NCI-H82 (cell line): ENCODE measurements at regions not wholly inside any gene's neighbourhood (a gene's known extent, or its start where the extent isn't known, plus 50 kb on each side); places are given as distances from the start of the nearest gene placed in this dataset.

Experiments
- DNase-seq: peaks from one replicate; lab custom pipeline; 2025; lab: John Stamatoyannopoulos, UW

DNA sequence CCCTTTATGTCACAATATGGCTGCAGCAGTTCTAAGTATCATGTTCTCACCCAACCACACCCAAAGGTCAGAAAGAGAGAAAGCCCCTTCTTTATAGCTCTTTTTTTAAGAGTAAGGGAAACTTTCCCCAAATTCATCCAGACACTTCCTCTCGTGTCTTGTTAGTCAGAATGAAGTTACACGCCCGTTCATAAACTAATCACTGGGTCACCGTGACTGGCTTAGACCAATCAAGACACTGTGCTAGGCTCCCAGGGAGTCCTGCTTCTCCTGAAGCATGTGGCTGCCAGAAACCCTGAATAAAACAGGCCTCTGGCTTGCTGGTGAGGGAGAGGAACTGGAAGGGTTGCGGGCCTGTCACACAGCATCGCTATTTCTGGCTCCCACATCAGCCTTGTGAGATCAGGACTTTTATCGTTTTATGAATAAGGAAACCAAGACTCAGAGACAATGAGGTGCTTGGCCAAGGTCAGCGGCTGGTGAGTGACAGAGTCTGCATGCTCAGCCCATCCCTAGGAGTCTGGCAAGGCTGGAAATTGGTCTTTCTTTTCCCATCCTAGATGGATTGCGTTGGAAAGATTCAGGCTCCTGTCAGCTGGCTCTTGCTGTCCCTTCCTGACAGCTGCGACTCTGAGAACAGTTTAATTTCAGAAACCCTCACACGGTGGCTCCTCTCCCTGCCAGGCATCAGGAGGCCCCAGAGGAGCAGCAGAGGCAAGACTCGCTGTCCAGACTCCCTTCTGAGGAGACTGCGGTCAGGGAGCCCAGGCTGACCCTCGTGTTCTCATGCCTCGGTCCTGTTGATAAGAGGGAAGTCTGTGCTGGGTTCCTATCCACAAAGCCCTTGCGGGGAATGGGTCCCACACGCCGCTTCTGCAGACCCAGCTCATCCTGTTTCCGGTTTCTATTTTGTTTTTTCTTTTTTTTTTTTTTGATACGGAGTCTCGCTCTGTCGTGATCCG, 104.5 kb upstream of the TAF1B start:
- no peak for DNase-seq

GRCh38 chr2:9739531-9739964, 103.7 kb upstream of the TAF1B start:
- DNase-seq, result peak; percentile 79

- no peak for DNase-seq
Observed at GRCh38 chr2:9740382-9741073, 102.7 kb upstream of the TAF1B start.

DNA sequence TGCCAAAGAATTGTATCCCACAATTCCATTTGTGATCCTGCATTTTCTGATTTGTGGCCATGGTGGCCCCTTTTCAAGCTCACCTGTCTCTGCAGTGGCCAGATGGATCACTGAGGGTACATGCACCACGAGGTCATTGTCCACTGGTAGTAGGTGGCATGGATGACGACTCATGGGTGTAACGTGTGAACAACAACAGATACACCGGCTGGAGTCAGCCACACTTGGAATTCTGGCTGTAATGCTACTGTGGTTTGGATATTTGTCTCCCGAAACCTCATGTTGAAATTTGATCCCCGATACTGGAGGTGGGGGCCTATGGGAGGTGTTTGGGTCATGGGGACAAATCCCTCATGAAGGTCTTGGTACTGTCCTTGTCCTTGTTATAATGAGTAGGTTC, 102.2 kb upstream of the TAF1B start:
- no peak for DNase-seq

DNA sequence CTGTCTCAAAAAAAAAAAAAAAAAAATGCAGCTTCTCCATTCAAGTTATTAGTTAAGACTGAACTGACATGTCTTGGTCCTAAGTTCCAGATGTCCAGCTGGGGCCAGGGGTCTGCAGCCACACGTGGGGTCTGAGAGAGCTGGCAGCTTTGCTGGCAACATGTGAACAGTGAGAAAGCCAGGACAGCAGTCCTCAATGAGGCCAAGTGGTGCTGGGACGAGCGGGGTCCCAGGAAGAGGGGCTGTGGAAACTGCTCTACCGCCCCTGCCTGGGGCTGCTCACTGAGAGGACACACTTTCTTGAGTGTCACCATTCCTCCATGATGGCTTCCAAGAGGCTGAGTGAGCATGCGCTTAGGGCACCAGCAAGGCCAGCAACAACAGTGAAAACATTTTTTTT, 100.7 kb upstream of the TAF1B start:
- DNase-seq, result no peak

DNA sequence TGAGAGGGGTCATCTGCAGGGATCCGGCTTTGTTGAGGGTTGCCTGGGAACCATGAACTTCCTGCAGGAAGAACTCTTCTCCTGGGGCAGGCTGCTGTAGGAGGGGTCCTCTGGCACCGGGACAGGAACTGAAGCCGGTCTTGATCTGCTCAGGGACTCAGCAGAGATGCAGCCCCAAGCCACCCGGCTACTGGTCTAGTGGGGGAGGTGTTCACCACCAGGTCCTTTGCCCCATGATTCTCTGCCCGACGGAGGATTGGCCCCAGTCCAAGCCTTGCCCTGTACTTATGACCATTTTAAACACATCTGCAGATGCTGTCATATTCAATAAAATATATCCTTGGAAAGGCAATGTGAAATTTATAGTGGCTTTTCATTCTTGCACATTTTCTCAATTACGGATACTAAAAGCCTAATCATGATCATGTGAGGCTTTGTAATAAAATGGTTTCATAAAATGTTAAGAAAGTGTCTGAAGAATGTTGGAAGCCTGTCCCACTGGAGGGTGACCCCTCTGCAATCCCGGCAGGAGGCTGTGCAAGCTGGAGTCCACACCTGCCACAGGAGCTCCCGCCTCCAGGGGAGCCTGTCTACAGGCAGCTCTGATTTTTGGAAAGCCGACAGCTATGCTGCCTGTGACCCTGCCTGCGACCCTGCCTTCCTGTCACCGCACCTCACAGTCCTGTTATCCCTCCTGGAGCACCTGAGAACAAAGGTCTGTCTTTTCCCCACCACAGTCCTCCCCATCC, 98.8 kb upstream of the TAF1B start:
- DNase-seq, result no peak

- DNase-seq, result no peak
Observed at GRCh38 chr2:9745153-9745899, 97.9 kb upstream of the TAF1B start.

GRCh38 chr2:9747396-9747795, 95.9 kb upstream of the TAF1B start:
- no peak for DNase-seq

DNA sequence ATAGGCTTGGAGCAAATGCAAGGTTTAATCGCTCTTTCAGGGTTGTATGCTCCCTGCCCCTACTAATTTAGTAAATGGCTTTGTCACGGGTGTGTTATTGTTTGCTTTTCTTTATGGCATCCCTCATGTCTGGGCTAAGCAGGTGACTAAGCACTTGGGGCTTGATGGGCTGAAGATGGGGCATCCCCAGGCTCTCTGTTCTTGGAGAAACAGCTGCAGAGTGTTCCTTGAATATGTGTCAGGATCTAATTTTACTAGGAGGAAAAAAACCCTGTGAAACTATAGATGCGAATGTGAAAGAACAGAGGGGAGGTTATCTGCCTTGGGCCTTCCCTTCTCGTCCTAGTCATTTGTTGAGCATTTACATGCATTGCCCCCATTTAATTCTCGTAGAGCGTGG, 94.7 kb upstream of the TAF1B start:
- DNase-seq, result no peak

GRCh38 chr2:9749546-9750223, 93.6 kb upstream of the TAF1B start:
- no peak for DNase-seq

GRCh38 chr2:9750224-9751215, 92.8 kb upstream of the TAF1B start:
- no peak for DNase-seq

DNA sequence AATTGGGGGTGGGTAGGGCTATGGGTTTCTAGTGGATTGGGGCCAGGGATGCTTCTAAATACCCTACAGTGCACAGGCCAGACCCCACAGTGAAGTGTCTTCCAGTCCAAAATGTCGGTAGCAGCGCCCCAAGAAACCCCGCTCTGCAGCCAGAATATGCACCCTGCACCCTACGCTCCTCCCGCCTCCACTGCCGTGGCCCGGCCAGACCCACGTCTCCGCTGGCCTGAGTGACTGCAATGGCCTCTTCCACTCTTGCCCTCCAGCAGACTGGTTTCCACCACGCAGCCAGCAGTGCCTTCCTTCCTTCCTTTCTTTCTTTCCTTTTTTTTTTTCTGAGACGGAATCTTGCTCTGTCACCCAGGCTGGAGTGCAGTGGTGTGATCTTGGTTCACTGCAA, 91.4 kb upstream of the TAF1B start:
- no peak for DNase-seq

- DNase-seq, result no peak
Observed at GRCh38 chr2:9752441-9753275, 90.6 kb upstream of the TAF1B start.

- DNase-seq, result no peak
Observed at GRCh38 chr2:9753276-9753600, 90.0 kb upstream of the TAF1B start.

GRCh38 chr2:9753665-9754531, 89.4 kb upstream of the TAF1B start:
- no peak for DNase-seq

- no peak for DNase-seq
Observed at GRCh38 chr2:9754532-9754887, 88.8 kb upstream of the TAF1B start.

GRCh38 chr2:9755008-9755407, 88.3 kb upstream of the TAF1B start:
- no peak for DNase-seq

DNA sequence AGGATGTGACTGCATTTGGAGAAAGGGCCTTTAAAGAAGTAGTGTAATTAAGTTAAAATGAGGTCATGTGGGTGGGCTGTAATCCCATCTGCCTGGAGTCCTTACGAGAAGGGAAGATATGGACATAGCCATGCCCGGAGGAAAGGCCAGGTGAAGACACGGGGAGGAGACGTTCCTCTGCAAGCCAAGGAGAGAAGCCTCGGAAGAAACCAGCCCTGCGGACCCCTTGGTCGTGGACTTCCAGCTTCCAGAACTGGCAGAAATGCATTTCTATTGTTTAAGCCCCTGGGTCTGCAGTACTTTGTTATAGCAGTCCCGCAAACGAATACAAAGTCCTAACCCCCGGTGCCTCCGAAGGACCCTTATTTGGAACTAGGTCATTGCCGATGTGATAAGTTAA, 87.6 kb upstream of the TAF1B start:
- no peak for DNase-seq
